ENCODE measurements at regions not wholly inside any gene's neighbourhood (a gene's known extent, or its start where the extent isn't known, plus 50 kb on each side); places are given as distances from the start of the nearest gene placed in this dataset.
A peak's percentile ranks its signal among the peaks of the same experiment; 100 is the strongest.

DNA sequence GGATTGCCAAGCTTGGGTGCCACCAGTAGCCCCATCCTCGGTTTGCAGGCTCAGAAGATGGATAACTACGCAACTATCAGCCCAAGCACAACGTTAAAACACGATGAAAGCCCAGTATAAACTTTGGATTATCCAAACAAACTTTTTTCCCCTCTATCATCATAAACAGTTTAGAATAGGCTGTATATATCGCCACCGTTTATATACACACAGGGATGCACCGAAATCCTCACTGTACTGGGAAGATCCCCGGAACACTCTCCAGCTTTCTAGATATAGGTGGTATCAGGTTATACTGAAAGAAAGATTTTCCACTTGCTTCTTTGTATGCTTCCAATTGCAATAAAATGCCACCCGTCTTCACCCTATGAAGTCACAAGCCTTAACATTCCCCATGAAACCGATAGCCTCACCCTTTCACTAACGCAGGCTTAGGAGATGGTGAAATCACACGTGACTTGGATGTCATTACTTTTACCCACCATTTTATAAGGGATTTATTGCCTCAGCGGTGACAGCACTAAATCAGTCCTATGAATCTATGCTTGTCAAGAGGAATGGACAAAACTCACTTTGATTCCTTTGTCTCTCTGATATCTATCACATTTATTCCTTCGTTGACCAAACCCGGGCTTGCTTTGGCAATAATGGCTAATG is 207.6 kb upstream of the FOXN3 start:
- ChIA-PET POLR2A (no interaction called here), CTCF (no interaction called here)
- TF ChIP-seq, protein P1, sequence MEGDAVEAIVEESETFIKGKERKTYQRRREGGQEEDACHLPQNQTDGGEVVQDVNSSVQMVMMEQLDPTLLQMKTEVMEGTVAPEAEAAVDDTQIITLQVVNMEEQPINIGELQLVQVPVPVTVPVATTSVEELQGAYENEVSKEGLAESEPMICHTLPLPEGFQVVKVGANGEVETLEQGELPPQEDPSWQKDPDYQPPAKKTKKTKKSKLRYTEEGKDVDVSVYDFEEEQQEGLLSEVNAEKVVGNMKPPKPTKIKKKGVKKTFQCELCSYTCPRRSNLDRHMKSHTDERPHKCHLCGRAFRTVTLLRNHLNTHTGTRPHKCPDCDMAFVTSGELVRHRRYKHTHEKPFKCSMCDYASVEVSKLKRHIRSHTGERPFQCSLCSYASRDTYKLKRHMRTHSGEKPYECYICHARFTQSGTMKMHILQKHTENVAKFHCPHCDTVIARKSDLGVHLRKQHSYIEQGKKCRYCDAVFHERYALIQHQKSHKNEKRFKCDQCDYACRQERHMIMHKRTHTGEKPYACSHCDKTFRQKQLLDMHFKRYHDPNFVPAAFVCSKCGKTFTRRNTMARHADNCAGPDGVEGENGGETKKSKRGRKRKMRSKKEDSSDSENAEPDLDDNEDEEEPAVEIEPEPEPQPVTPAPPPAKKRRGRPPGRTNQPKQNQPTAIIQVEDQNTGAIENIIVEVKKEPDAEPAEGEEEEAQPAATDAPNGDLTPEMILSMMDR (IDR thresholded peaks at IDR 0.05; ENCODE audit: insufficient read depth, low read depth, low read length): no peak

DNA sequence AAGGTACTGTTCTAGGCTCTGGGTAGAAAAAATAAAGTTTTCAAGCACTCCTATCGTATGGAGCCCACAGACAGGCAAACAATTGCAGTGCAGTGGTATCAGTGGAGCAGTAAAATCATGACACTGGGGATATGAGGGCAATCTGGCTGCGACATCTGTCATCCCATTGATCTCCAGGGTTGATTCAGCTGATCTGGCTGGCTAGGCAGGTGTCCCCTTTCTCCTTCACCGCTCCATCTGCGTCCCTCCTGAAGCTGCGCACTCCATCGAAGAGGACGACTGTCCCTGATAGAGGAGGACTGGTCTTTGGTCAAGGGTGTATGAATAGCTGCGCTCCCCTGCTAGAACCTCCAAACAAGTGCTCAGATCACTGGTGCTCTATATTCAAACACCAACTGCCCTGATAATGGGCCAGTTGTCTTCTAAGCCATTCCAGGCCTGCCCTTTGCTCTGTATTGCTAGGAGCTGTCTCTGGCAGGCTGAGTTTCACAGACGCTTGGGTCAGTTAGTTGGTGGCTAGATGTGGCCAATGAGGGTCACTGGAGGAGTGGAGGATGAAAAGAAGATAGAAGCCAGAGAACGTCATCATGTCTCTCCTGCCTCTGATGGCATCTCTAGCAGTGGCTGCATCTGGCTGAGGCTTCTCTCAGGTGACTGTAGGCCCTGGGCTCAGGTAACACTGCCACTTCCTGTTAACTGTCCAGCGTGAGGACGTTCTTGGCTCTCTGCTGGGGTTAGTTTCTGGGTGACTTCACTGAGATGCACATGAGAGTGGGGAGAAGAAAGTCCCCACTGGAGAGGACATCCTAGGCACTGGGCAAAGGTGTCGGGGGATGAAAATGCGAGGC is 205.0 kb upstream of the FOXN3 start:
- ChIA-PET POLR2A (no interaction called here), CTCF (no interaction called here)
- no peaks in the 10 kb centered on the region for H3K27me3 ChIP-seq (ENCODE audit: control insufficient read depth, insufficient read depth, low read length)
- H3K36me3 ChIP-seq (ENCODE audit: control insufficient read depth, insufficient read depth, low read length): no peaks in the 10 kb centered on the region
- TF ChIP-seq, protein P1 (IDR thresholded peaks at IDR 0.05; ENCODE audit: insufficient read depth, low read depth, low read length): no peak
- no peak overlapping the region for H3K4me3 ChIP-seq (ENCODE audit: low read depth, low read length)
- no peak for DNase-seq (ENCODE audit: low read depth)

More for the DNA sequence above, 207.6 kb upstream of the FOXN3 start:
- Histone ChIP-seq H3K27me3 (ENCODE audit: control insufficient read depth, insufficient read depth, low read length) (no peaks in the 10 kb centered on the region), H3K36me3 (ENCODE audit: control insufficient read depth, insufficient read depth, low read length) (no peaks in the 10 kb centered on the region), H3K4me3 (ENCODE audit: low read depth, low read length) (no peak overlapping the region)
- DNase-seq (ENCODE audit: low read depth): no peak

DNA sequence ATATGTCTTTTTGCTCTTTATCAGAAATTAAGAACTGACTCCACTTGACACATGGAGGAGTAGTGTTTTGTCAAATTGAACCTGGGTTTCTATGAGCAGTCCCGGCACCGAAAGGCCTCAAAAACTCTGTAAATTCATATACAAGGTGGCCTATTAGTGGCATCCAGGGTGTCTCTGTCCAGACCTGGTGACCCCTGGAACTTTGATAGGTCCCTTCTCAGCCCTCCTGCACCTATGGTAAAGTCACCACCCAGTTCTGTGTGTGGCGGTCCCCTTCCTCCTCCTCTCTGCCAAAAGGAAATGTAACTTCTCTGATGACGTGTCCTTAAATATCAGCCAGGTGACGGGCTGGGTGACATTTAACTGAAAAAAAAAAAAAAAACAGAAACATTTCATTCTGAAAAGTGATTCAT is 204.0 kb upstream of the FOXN3 start:
- TF ChIP-seq, protein P1 (IDR thresholded peaks at IDR 0.05; ENCODE audit: insufficient read depth, low read depth, low read length): no peak
- no peak for DNase-seq (ENCODE audit: low read depth)
- H3K27me3 ChIP-seq (ENCODE audit: control insufficient read depth, insufficient read depth, low read length): no peaks in the 10 kb centered on the region
- ChIA-PET CTCF (no interaction called here), POLR2A (no interaction called here)
- H3K36me3 ChIP-seq (ENCODE audit: control insufficient read depth, insufficient read depth, low read length): no peaks in the 10 kb centered on the region
- H3K4me3 ChIP-seq (ENCODE audit: low read depth, low read length): no peak overlapping the region

DNA sequence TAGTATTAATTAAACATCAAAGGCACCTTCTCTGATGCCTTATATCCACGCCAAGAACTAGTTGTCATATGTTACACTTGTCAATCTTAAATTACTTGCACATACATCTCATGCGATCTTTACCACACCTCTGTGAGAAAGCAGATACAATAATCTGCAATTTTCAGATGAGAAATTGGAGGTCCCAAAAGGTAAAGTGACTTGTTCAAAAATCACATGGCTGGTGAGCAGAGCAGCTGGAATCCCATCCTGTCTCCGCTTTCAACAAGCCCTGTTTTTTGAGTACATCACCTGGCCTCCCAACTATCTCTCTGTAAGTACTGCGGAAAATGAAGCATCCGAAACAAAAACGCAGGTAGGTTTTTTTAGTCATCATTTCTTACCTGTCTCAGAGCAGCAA is 203.4 kb upstream of the FOXN3 start:
- no peaks in the 10 kb centered on the region for H3K36me3 ChIP-seq (ENCODE audit: control insufficient read depth, insufficient read depth, low read length)
- ChIA-PET POLR2A (no interaction called here), CTCF (no interaction called here)
- no peaks in the 10 kb centered on the region for H3K27me3 ChIP-seq (ENCODE audit: control insufficient read depth, insufficient read depth, low read length)
- no peak for DNase-seq (ENCODE audit: low read depth)
- no peak overlapping the region for H3K4me3 ChIP-seq (ENCODE audit: low read depth, low read length)
- TF ChIP-seq, protein P1 (IDR thresholded peaks at IDR 0.05; ENCODE audit: insufficient read depth, low read depth, low read length): no peak

DNA sequence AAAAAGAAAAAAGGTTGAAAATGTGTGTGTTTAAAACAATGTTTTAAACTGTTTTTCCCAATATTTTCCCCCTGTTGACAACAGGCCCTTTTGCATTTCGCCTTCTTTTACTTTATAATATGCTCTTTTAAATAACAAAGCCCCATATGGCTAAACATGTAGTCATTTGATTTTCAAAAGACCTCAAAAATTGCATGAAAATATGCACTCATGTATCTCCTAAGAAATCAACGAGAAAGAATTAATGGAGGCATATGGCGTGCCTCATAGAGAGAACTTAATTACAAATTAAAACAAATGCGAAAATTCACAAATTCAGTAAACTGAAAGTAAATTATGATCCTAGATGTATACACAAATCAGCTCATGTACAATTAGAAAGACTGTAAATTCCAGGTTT is 202.6 kb upstream of the FOXN3 start:
- POLR2A ChIA-PET: no interaction called here
- CTCF ChIA-PET: interaction anchor here (0.8 kb wide), 1 partner anchor 16 kb away, joined by 4 read pairs; no protein-coding TSS in a partner anchor
- H3K4me3 ChIP-seq (ENCODE audit: low read depth, low read length): peak overlapping the region; percentile 70; the same call in 1 of the 2 replicates
- no peaks in the 10 kb centered on the region for H3K27me3 ChIP-seq (ENCODE audit: control insufficient read depth, insufficient read depth, low read length)
- H3K36me3 ChIP-seq (ENCODE audit: control insufficient read depth, insufficient read depth, low read length): no peaks in the 10 kb centered on the region
- TF ChIP-seq, protein P1 (IDR thresholded peaks at IDR 0.05; ENCODE audit: insufficient read depth, low read depth, low read length): no peak
- no peak for DNase-seq (ENCODE audit: low read depth)
